H1 (cell line): ENCODE measurements at regions not wholly inside any gene's neighbourhood (a gene's known extent, or its start where the extent isn't known, plus 50 kb on each side); places are given as distances from the start of the nearest gene placed in this dataset.

ENCODE experiments used
- CTCF ChIA-PET: fragments of 300-600 bp; sonication (Branson Sonifier 250); formaldehyde crosslinking; loops from one replicate; lab custom pipeline; 2021; ENCODE audit not compliant: partially characterized antibody; lab: Charles Lee
- POLR2A ChIA-PET: fragments of 300-600 bp; sonication (Branson Sonifier 250); formaldehyde crosslinking; loops from one replicate; lab custom pipeline; 2021; ENCODE audit warnings: inconsistent platforms; ENCODE audit not compliant: partially characterized antibody; lab: Charles Lee
- DNase-seq, 2 experiments: peaks; one replicate each; pipeline versions ENCODE4 v3.0.0 to v3.0.0-alpha.2; 2010 to 2022; ENCODE audit warnings: low spot score in 2 of 2, low read depth in 1 of 2, mixed read lengths in 1 of 2
- FAIRE-seq: peaks from 2 replicates; lab custom pipeline; 2011; peaks lifted over from hg19 to GRCh38; lab: Jason Lieb, UNC
- H2AFZ ChIP-seq: 2 replicates; pipeline ENCODE4 v1.8.1; 2012; ENCODE audit warnings: low read length, inconsistent platforms
- H2AK5ac ChIP-seq: 2 replicates; pipeline ENCODE4 v1.6.1; 2013; ENCODE audit warnings: low read depth, low read length
- H2BK120ac ChIP-seq: replicated peaks from 2 replicates; pipeline ENCODE3; 2013; ENCODE audit warnings: low read depth, low read length, inconsistent platforms
- H2BK12ac ChIP-seq: 2 replicates; pipeline ENCODE4 v1.6.1; 2013; ENCODE audit warnings: low read depth, low read length
- H2BK15ac ChIP-seq: 2 replicates; pipeline ENCODE4 v1.6.1; 2013; ENCODE audit warnings: low read length
- H2BK20ac ChIP-seq: 2 replicates; pipeline ENCODE4 v1.6.1; 2013; ENCODE audit warnings: low read length
- H2BK5ac ChIP-seq: 2 replicates; pipeline ENCODE4 v1.6.1; 2013; ENCODE audit warnings: low read depth, low read length
- H3K14ac ChIP-seq: 2 replicates; pipeline ENCODE4 v1.6.1; 2013; ENCODE audit warnings: inconsistent platforms; ENCODE audit not compliant: insufficient read length
- H3K18ac ChIP-seq: 2 replicates; pipeline ENCODE4 v1.6.1; 2013; ENCODE audit warnings: low read length; ENCODE audit errors: extremely low read depth
- H3K23ac ChIP-seq: 2 replicates; pipeline ENCODE4 v1.6.1; 2013; ENCODE audit warnings: inconsistent platforms; ENCODE audit not compliant: insufficient read length
- H3K23me2 ChIP-seq: 2 replicates; pipeline ENCODE4 v1.6.1; 2013; ENCODE audit warnings: low read depth, low read length
- H3K27ac ChIP-seq: 2 replicates; pipeline ENCODE4 v1.6.1; 2011; ENCODE audit warnings: low read depth, low read length, inconsistent platforms
- H3K27me3 ChIP-seq, 4 experiments: replicated peaks in 1 of 4; 1 replicate in 1 of 4; 2 replicates in 3 of 4; pipeline versions ENCODE4 v1.6.1 to v1.8.1; 2011 to 2013; ENCODE audit warnings: low read length in 3 of 4, mild to moderate bottlenecking in 3 of 4, inconsistent platforms in 2 of 4, mixed read lengths in 2 of 4, moderate library complexity in 1 of 4; ENCODE audit not compliant: control insufficient read depth in 3 of 4, insufficient read depth in 3 of 4; ENCODE audit errors: extremely low read depth in 1 of 4
- H3K36me3 ChIP-seq, 4 experiments: 2 replicates each; pipeline versions ENCODE4 v1.6.1 to v1.8.1; 2011 to 2013; ENCODE audit warnings: mild to moderate bottlenecking in 4 of 4, low read length in 3 of 4, moderate library complexity in 2 of 4, control low read depth in 1 of 4, inconsistent platforms in 1 of 4; ENCODE audit not compliant: insufficient read depth in 4 of 4, control insufficient read depth in 2 of 4
- H3K4ac ChIP-seq: replicated peaks from 2 replicates; pipeline ENCODE3; 2013; ENCODE audit warnings: low read length, low read depth, mixed read lengths, inconsistent platforms; ENCODE audit not compliant: insufficient read length
- H3K4me1 ChIP-seq, 4 experiments: replicated peaks in 1 of 4; 1 replicate in 1 of 4; 2 replicates in 3 of 4; pipeline versions ENCODE4 v1.6.1 to v1.8.1; 2011 to 2013; ENCODE audit warnings: low read length in 3 of 4, inconsistent platforms in 2 of 4, mixed read lengths in 1 of 4; ENCODE audit not compliant: insufficient read depth in 4 of 4, control insufficient read depth in 3 of 4
- H3K4me2 ChIP-seq, 2 experiments: 2 replicates each; pipeline versions ENCODE4 v1.6.1 to v1.8.1; 2011 to 2013; ENCODE audit warnings: low read depth in 2 of 2, low read length in 2 of 2, control low read depth in 1 of 2, inconsistent platforms in 1 of 2, mild to moderate bottlenecking in 1 of 2; ENCODE audit not compliant: insufficient read depth in 1 of 2
- H3K4me3 ChIP-seq, 4 experiments: fragments of 200-600, 300-600 bp in 1 of 4; sonication (generic), shearing (Covaris generic), sonication (Bioruptor Twin) in 1 of 4; 2 replicates each; pipeline versions ENCODE4 v1.5.1 to v1.8.1; 2011 to 2016; ENCODE audit warnings: low read length in 4 of 4, low read depth in 3 of 4, control low read depth in 2 of 4, inconsistent platforms in 2 of 4, mild to moderate bottlenecking in 2 of 4, mixed read lengths in 1 of 4, moderate library complexity in 1 of 4; ENCODE audit not compliant: insufficient read depth in 2 of 4; ENCODE audit errors: extremely low read depth in 1 of 4
- H3K56ac ChIP-seq: replicated peaks from 2 replicates; pipeline ENCODE3; 2013; ENCODE audit warnings: low read depth, mild to moderate bottlenecking, mixed read lengths, low read length, inconsistent platforms; ENCODE audit not compliant: insufficient read length
- H3K79me1 ChIP-seq: 2 replicates; pipeline ENCODE4 v1.6.1; 2013; ENCODE audit warnings: low read depth, low read length, control low read depth
- H3K79me2 ChIP-seq, 2 experiments: 2 replicates each; pipeline versions ENCODE4 v1.6.1 to v1.8.1; 2012 to 2013; ENCODE audit warnings: low read length in 2 of 2, mild to moderate bottlenecking in 2 of 2, inconsistent platforms in 1 of 2; ENCODE audit not compliant: insufficient read depth in 2 of 2, control insufficient read depth in 1 of 2
- H3K9ac ChIP-seq, 4 experiments: replicated peaks in 1 of 4; 1 replicate in 1 of 4; 2 replicates in 3 of 4; pipeline versions ENCODE4 v1.6.1 to v1.8.1; 2011 to 2013; ENCODE audit warnings: low read depth in 3 of 4, low read length in 3 of 4, control low read depth in 2 of 4, mild to moderate bottlenecking in 2 of 4, moderate library complexity in 2 of 4, inconsistent platforms in 1 of 4; ENCODE audit errors: extremely low read depth in 1 of 4
- H3K9me3 ChIP-seq, 2 experiments: 2 replicates each; pipeline versions ENCODE4 v1.6.1 to v1.8.1; 2012 to 2013; ENCODE audit warnings: mild to moderate bottlenecking in 2 of 2, moderate library complexity in 2 of 2, control low read depth in 1 of 2, inconsistent platforms in 1 of 2, low read depth in 1 of 2, low read length in 1 of 2, mixed read lengths in 1 of 2; ENCODE audit not compliant: insufficient read depth in 2 of 2
- H4K20me1 ChIP-seq, 2 experiments: replicated peaks in 1 of 2; 2 replicates each; pipeline versions ENCODE3 to v1.8.1; 2011 to 2013; ENCODE audit warnings: inconsistent platforms in 2 of 2, low read length in 2 of 2, mild to moderate bottlenecking in 1 of 2; ENCODE audit not compliant: insufficient read depth in 2 of 2, control insufficient read depth in 1 of 2
- H4K5ac ChIP-seq: 2 replicates; pipeline ENCODE4 v1.6.1; 2013; ENCODE audit warnings: low read length, low read depth, mixed read lengths, inconsistent platforms; ENCODE audit not compliant: insufficient read length
- H4K8ac ChIP-seq: 2 replicates; pipeline ENCODE4 v1.8.0; 2013; ENCODE audit warnings: mild to moderate bottlenecking, moderate library complexity, low read length, inconsistent platforms; ENCODE audit not compliant: insufficient read depth; ENCODE audit errors: extremely low read depth
- H4K91ac ChIP-seq: replicated peaks from 2 replicates; pipeline ENCODE3; 2013; ENCODE audit warnings: low read length, mixed read lengths, inconsistent platforms; ENCODE audit not compliant: insufficient read length
- JUN ChIP-seq: IDR thresholded peaks from 2 replicates; pipeline ENCODE4 v1.6.1; 2011; ENCODE audit warnings: low read depth, mild to moderate bottlenecking, improper control_type of control experiment, low read length
- POLR2A ChIP-seq, 2 experiments: IDR thresholded peaks; 1 replicate in 1 of 2; 2 replicates in 1 of 2; pipeline ENCODE4 v1.6.1; 2011; ENCODE audit warnings: low read depth in 2 of 2, low read length in 2 of 2, mild to moderate bottlenecking in 2 of 2; ENCODE audit errors: control extremely low read depth in 1 of 2
- POLR2AphosphoS5 ChIP-seq: IDR thresholded peaks from 2 replicates; pipeline ENCODE4 v1.6.1; 2011; ENCODE audit warnings: low read depth, low read length
- SIX5 ChIP-seq: IDR thresholded peaks from 2 replicates; pipeline ENCODE4 v1.6.1; 2011; ENCODE audit warnings: mild to moderate bottlenecking, low read depth, low read length
- WGBS, 2 experiments: shearing (Covaris generic) in 1 of 2; methylation state at CpG; one replicate each; pipeline versions ENCODE4 v1.1.6 to v1.1.7; 2013 to 2015; ENCODE audit warnings: low lambda C conversion rate in 2 of 2, mixed read lengths in 2 of 2, inconsistent platforms in 1 of 2, low coverage in 1 of 2, missing lambda C conversion rate in 1 of 2; ENCODE audit not compliant: insufficient replicate concordance in 2 of 2, insufficient coverage in 1 of 2, insufficient read length in 1 of 2; ENCODE audit errors: extremely low coverage in 1 of 2, missing lambda C conversion rate in 1 of 2; 5-methylcytosine and 5-hydroxymethylcytosine counted together

DNA sequence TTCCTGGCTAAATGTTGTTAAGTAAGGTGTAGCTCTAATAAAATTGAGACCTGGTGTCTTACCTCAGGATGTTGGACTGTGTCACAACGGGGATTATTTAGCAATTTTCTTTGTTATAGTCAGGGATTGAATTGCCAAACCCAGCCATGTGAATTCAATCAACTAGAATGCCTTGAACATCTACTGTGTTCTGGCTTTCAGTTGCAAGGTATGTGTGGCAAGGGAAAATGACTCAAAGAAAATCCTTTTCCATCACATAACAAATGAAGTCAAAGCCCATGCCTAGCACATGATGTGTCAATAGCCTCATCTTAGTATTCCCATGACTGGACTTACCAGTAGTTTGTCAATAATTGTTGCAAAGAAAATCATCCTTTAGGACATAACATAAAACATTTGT lies 519.8 kb upstream of the FLRT2 start:
- no peak overlapping the region for H3K18ac ChIP-seq
- no peaks in the 10 kb centered on the region for H3K79me2 ChIP-seq
- no peaks in the 10 kb centered on the region for H3K23me2 ChIP-seq
- no peak overlapping the region for H3K23ac ChIP-seq
- no peak overlapping the region for H2BK12ac ChIP-seq
- no peak overlapping the region for H3K4me3 ChIP-seq
- no peak overlapping the region for H2AFZ ChIP-seq
- FAIRE-seq (no peak), DNase-seq (no peak)
- H4K20me1 ChIP-seq = no peaks in the 10 kb centered on the region
- H3K9ac ChIP-seq = no peak overlapping the region
- H2BK5ac ChIP-seq = no peak overlapping the region
- H3K4me1 ChIP-seq = no peaks in the 10 kb centered on the region
- H3K27me3 ChIP-seq = no peaks in the 10 kb centered on the region
- no peaks in the 10 kb centered on the region for H3K36me3 ChIP-seq
- 95% methylated on average over 1 of the region's 1 CpG; no CpG with 5 or more reads in 1 of the 2 experiments for WGBS, 2 experiments
- H3K14ac ChIP-seq = no peak overlapping the region
- H2BK15ac ChIP-seq = no peak overlapping the region
- no peak overlapping the region for H2BK20ac ChIP-seq
- H3K4me2 ChIP-seq = no peak overlapping the region
- no peak overlapping the region for H4K91ac ChIP-seq
- ChIA-PET CTCF (interaction anchor here (1.0 to 1.2 kb wide), 2 partner anchors 14 to 519 kb away, joined by 3 to 5 read pairs; no protein-coding TSS in a partner anchor), POLR2A (no interaction called here)
- no peak overlapping the region for H3K27ac ChIP-seq
- TF ChIP-seq SIX5 (no peak), POLR2AphosphoS5 (no peak), JUN (no peak), POLR2A (IDR thresholded peaks at IDR 0.05; ENCODE audit: control extremely low read depth in 1 of 2, low read depth in 2 of 2, low read length in 2 of 2) (no peak)
- H3K9me3 ChIP-seq = no peaks in the 10 kb centered on the region
- no peak overlapping the region for H3K56ac ChIP-seq
- no peak overlapping the region for H4K8ac ChIP-seq
- H2AK5ac ChIP-seq = no peak overlapping the region
- H3K79me1 ChIP-seq = no peaks in the 10 kb centered on the region
- no peak overlapping the region for H3K4ac ChIP-seq
- no peak overlapping the region for H4K5ac ChIP-seq
- H2BK120ac ChIP-seq = no peak overlapping the region
